ENCODE measurements at regions not wholly inside any gene's neighbourhood (a gene's known extent, or its start where the extent isn't known, plus 50 kb on each side); places are given as distances from the start of the nearest gene placed in this dataset.
"Not testable (repeated sequence)": the region's sequence is repeated elsewhere in the genome, so short reads cannot be mapped to it uniquely, and the experiment has no call there.

DNA sequence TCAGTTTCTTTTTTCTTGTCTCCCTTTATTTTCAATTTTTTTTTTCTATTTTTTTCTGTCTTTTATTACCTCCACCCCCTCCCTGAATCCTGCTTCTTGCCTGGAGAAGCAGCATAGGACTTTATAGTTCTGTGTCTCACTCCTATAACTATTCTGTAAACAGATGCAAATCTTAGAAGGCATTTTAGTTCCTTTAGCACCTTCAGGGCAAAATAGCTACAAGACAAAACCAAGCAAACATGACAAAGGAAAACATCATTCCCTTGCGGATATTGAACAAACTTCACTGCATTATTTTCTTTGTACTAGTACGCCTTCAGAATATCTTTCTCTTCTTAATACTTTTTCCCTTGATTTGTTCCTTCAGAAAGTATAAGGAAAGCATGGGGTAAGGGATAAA is 446.2 kb upstream of the CHORDC1 start:
- no peak for DNase-seq (ENCODE audit: low spot score)

DNA sequence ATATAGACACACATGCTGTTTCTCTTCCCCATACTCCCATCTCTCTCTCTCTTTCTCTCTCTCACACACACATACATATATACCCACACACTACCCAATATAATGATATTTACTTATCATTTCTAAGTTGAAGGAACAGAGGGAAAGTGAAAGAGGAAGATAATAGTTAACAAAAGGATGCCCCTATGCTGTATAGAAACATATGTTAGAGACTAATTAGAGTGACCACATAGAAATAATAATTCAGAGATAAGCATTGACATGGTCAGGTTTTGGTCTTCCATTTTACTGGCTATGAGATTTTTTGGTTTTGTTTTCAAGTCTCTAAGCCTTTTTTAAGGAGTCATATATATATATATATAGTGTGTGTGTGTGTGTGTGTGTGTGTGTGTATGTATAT is 445.7 kb upstream of the CHORDC1 start:
- DNase-seq (ENCODE audit: low spot score) = no peak

DNA sequence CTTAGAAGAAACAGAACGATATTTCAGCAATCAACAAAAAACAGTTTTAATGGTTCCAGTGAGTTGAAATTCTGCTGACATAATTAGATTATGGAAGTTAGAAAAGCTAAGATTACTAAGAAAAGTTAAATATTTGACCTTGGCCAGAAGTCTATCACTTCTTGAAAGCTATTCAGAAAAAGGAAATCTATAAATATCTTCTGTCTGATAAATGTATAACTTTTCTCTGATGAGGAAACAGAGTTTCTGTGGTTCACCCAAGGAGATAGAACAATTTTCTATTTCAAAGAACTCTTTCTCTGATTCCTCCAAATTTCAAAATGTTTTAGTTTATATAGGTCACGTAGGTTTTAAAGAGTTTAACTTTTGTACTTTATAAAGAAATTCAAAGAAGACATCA is 438.4 kb upstream of the CHORDC1 start:
- DNase-seq (ENCODE audit: low spot score) = no peak

DNA sequence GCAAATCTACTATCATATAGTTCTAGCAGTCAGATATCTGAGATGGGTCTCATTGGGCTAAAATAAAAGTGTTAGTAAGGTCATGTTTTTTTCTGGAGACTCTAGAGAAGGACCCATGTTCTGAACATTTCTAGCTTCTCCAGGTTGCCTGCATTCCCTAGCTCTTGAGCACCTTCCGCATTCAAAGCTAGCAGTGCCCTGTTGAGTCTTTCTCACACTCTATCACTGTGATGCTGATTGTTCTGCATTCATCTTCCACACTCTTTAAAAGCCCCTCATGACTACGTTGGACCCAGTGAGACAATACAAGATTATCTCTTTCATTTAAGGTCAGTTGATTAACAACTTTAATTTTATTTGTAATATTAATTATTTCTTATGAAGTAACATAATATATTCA is 433.3 kb upstream of the CHORDC1 start:
- no peak for DNase-seq (ENCODE audit: low spot score)

DNA sequence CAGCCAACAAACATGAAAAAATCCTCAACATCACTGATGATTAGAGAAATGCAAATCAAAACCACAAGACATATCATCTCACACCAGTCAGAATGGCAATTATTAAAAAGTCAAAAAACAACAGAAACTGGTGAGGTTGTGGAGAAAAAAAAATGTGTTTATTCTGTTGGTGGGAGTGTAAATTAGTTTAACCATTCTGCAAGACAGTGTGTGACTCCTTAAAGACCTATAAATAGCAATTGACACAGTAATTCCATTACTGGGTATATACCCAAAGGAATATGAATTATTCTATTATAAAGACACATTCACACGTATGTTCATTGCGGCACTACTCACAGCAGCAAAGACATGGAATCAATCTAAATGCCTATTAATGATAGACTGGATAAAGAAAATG is 427.3 kb upstream of the CHORDC1 start:
- DNase-seq (ENCODE audit: low spot score) = no peak

DNA sequence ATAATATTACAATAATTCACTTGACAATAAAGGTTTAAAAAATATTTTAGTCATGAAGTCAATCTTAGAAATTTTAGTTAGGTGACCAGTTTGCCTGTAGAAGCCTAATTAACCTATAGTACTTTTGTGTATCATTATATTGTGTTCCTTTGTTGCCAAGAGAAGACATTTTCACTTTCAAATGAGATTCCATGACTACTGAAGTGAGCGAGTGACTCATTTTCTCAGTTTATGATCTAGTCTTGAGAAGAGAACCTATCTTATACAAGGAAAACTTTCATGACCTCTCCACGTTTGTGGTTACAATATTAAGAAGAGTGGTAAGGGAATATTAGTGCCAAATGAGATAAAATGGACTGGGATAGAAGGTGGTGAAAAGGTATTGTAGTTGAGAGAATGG is 423.9 kb upstream of the CHORDC1 start:
- DNase-seq (ENCODE audit: low spot score) = no peak

DNA sequence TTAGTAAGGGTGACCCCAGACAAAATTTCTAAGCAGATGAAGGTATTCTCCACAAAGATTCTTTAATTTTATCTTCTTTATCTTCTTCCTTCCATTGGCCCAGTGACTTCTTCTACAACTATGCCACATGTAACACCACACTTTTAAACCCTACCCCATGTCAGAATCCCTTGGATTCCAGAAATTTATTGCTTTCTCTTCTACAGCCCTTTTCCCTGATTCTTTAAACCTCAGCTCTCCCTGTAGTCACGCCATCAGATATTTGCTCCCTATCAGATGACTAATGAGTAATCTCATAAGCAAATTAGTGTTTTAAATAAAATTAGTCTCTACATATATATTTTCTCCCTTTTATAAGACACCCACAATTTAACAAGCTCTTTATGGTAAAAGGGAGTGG is 423.4 kb upstream of the CHORDC1 start:
- DNase-seq (ENCODE audit: low spot score) = no peak

DNA sequence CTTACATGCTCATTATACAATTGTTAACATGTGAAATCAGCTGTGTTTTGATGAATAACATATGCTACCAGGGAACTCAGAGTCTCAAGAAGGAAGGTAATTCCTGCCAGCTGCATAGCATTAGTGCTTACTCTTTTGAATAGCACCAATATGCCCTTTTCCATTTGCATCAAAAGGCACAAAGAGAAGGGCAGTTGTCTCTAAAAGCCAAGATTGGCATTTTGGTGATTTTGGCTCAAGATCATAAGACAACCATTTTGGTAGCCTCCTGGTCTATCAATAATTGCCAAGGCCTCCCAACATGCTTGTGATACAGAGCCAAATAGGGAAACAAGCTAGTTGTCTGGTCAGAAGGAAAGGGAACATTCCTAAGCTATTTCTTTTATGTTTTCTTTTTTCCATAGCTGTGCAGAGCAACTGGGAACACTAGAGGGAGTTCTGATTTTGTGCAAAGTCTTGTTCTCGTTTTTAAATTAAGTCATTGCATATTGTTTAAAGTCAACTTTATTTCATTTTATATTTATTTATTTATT is 416.7 kb upstream of the CHORDC1 start:
- no peak for DNase-seq (ENCODE audit: low spot score)

DNA sequence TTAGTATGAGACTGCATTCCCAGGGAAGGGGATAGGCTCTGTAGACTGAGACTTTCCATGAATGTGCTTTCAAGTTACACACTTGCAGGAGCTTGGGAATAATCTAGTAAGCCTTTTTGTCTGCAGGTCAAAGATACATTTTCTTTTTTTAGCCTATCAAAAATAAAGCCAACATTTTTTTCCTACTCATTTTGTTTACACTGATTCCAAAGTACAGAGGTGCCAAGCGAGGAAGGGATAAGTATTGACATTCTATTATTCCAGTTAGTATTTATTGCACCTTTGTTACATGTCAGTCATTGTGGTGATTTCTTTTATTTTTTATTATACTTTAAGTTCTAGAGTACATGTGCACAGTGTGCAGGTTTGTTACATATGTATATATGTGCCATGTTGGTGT is 413.0 kb upstream of the CHORDC1 start:
- DNase-seq (ENCODE audit: low spot score) = no peak

DNA sequence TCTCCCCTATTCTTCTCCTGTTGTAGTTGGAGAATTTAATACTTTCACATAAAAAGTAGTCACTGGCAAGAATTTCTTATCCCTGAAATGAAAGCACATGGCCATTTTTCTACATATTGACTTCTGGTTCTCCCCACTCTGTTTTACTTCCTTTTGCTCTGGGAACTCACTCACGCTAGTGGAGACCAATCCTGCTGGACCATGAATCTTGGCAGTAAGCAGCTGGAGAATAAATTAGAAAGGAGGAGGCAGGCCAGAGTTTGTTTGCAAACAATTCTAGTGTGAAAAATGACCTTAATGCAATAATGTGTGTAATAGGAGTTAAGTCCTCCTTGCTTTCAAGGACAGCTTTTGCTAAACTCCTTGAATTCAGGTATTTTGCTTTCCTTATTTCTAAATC is 412.3 kb upstream of the CHORDC1 start:
- DNase-seq (ENCODE audit: low spot score) = no peak

DNA sequence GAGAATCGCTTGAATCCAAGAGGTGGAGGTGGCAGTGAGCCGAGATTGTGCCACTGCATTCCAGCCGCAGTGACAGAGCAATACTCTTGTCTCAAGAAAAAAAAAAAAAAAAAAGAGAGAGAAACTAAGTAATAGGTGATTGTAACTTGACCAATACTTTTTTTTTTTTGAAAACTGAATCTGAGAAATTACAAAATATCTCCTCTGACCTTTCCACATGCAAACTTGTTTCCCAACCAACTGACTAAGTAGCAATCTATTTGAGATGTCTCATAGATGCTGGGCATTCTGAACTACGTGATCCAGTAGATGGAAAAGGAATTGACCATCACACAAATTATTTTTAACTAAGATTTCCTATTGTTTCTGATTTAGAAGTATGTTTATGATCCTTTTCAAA is 407.3 kb upstream of the CHORDC1 start:
- DNase-seq (ENCODE audit: low spot score) = no peak

DNA sequence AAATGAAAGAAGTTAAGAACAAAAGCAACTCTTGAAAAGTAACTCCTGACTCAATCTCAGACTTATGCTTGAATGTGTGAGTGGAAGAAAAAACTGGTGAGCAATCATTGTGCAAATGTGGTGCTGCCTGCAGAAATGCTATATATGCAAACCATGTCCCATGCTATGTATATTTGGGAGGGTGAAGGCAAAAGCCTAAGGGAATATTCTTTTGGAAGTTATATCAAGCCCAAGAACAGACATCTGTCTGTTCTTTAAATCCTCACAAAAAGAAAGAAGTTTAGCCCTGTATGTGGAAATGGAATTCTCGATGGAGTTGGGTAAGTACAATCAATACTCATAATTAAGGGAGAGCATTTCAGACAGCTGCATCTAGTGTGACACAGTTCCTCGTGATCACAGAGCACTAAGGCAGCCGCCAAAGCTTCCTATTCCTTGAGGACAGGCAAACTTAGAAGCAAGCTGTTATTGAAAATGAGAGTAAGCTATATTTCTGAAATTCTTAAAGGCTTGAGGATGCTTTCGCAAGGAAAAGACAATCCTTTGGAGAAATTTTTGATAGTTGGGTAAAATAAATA is 406.5 kb upstream of the CHORDC1 start:
- DNase-seq (ENCODE audit: low spot score) = no peak

DNA sequence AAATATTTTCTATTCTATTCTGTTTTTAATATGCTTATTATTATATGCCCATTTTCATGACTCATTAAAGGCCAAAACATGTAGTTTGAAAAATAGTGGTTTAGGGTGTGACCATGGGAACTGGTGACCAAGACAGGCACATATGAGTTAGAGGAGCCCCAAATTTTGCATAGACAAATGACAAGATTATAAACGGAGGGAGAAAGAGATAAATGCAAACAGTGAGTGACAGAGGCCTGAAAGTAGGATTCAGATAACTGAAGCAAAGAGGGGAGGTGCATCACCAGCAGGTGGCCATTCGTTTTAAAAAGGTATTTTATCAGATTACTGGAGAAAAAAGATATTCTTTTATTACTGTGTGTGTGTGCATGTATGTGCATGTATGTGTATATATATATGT is 391.5 kb upstream of the CHORDC1 start:
- DNase-seq (ENCODE audit: low spot score) = no peak

DNA sequence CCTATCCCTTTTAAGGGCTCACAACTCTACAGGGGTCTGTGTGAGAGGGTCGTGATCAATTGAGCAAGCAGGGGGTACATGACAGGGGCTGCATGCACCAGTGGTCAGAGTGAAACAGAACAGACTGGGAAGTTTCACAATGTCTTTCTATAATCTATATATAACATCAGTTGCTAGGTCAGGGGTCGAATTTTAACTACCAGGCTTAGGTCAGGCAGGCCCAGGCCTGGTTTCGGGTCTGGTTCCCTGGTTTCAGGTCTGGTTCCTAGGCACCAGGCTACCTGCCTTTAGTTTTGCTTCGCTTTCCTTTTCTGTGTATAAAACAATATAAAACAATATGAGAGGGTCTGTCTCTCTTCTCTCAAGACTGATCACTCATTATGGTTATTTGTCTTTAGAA is 390.2 kb upstream of the CHORDC1 start:
- DNase-seq (ENCODE audit: low spot score) = not testable (repeated sequence)

DNA sequence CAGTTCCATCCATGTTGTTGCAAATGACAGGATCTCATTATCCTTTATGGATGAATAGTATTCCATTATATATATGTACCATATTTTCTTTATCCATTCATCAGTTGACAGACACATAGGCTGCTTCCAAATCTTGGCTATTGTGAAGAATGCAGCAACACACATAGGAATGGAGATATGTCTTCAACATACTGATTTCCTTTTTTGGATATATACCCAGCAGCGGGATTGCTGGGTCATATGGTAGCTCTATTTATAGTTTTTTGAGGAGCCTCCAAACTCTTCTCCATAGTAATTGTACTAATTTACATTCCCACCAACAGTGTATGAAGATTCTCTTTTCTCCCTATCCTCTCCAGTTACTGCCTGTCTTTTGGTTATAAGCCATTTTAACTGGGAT is 383.9 kb upstream of the CHORDC1 start:
- no peak for DNase-seq (ENCODE audit: low spot score)

DNA sequence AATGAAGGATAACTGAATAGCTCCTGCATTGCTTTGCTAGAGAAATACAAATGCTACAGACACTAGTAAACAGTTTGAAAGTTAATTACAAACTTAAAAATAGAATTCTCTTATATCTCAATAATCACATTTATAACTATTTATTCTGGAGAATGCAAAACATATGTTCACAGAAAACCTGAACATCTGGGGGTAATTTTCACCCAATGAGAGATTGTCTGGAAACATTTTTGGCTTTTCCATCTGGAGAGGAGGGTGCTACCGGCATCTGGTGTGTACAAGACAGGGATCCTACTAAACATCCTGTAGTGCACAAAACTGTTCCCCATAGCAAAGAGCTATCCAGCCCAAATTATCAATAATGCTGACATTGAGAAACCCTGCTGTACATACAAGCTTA is 378.4 kb upstream of the CHORDC1 start:
- no peak for DNase-seq (ENCODE audit: low spot score)

DNA sequence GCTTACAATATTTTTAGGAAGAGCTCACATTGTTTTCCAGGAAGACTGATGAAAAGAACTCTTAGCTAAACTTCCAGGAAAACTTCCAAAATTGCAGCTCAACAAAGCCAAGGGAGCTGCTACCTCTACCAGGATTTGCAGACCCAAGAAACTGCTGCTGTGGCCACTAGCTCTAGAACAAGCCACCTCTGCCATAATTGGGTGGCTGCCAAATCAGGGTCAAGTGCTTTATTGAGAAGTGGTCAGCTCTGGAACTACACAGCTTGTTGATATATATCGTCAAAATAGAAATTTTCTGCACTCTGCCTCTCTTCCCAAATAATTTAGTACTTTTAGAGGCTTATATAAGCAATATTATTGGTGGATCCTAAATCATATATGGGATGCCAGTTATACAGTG is 371.8 kb upstream of the CHORDC1 start:
- DNase-seq (ENCODE audit: low spot score) = no peak

DNA sequence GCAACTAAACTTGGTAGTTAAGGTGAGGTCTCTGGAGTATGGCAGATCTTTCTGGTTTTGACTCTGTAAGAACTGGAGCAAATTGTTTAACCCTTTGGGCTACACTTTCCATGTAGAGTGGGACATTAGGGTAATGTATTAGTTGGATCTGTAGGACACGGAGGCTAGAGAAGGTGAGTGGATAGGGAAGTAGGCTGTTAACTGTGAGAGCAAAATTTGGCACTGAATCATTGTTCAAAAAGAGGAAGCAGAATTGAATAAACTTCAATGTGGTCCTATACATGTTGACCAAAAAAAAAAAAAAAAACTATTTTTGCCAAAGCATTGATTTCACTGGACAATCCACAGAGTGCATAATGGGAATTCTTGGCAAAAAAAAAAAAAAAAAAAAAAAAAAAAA is 370.2 kb upstream of the CHORDC1 start:
- no peak for DNase-seq (ENCODE audit: low spot score)

DNA sequence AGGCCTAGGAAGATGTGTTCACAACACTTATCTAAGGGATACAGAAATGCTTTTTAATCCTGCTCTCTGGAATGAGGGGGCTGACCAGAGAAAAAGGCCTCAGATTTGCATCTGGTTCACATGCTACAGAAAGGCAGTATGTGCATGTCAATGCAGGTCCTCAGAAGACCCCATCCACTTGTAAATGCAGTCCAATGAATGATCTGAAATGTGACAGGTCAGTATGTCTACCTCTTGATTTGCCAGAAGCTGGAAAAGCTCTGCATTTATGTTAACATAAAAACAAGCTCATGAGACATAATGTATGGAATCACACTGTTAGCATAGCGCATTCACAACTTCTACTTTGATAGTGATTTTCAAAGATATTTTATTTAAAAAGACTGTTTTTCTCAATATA is 367.4 kb upstream of the CHORDC1 start:
- DNase-seq (ENCODE audit: low spot score) = no peak

DNA sequence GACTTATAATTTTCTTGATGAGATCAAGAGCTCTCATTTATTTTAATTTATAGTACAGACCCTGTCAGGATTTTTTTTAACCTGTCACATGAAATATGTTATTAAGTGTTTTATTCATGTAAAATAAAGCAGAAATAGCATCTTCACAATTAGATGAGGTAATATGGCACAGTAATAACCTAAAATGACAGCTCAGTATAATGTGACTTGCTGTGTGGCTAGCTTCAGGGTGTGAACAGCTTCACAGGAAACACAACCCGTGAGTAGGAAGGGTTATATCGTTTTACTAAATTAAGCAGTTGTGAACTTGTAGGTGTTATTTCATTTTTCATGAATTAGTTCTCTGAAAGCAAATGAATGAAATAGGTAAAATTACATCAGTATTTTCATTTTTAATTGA is 366.9 kb upstream of the CHORDC1 start:
- DNase-seq (ENCODE audit: low spot score) = no peak

DNA sequence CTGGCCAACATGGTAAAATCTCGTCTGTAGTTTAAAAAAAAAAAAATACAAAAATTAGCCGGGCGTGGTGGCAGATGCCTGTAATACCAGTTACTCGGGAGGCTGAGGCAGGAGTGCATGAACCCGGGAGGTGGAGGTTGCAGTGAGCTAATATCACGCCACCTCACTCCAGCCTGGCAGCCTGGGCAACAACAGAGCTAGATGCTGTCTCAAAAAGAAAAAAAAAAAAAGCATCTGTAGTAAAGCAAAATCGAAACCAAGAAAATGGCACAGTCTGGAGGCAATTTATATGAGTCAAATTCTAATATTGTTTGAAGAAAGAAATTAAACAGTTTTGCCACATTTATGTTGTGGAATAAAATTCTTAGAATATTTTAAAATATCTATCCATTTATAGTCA is 365.0 kb upstream of the CHORDC1 start:
- no peak for DNase-seq (ENCODE audit: low spot score)

DNA sequence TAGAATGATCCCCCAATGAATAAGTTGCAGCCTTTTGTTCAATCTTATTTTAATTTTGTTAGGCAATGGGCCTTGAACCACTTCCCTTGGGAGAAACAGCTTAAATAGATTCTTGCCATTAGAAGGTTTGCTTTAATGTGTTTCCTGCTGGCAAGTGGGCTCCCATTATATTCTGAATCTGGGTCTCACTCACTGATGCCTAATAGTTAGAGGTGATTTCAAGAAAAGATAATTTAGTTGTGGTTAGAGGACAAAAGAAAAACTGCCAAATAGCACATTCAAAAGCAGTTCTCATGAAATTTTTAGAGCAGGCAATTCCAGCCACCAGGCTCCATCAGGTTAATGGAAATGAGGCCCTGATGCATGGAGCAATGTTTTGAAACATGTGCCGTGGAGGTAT is 362.6 kb upstream of the CHORDC1 start:
- DNase-seq (ENCODE audit: low spot score) = no peak

DNA sequence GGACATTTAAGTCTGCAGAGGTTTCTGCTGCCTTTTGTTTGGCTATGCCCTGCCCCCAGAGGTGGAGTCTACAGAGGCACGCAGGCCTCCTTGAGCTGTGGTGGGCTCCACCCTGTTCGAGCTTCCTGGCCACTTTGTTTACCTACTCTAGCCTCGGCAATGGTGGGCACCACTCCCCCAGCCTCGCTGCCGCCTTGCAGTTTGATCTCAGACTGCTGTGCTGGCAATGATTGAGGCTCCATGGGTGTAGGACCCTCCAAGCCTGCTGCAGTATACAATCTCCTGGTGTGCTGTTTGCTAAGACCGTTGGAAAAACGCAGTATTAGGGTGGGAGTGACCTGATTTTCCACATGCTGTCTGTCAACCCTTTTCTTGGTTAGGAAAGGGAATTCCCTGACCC is 360.1 kb upstream of the CHORDC1 start:
- not testable (repeated sequence) for DNase-seq (ENCODE audit: low spot score)

DNA sequence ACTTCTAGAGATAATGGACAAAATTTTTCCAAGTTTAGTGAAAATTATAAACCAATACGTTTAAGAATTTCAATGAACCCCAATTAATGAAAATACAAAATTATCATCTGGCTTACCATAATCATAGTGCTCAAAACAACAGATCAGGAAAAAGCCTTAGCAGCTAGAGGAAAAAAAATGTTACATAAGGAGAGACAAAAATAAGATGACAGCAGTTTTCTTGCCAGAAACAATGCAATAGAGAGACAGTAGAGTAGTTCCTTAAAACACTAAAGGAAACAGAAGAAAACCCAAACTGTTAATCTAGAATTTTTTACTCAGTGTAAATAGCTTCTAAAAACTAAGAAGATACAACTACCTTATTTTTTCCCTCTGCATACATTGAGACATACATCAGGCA is 341.7 kb upstream of the CHORDC1 start:
- DNase-seq (ENCODE audit: low spot score) = no peak

Measured in putamen (tissue), 1 donor.